ENCODE measurements at regions not wholly inside any gene's neighbourhood (a gene's known extent, or its start where the extent isn't known, plus 50 kb on each side); places are given as distances from the start of the nearest gene placed in this dataset.

DNA sequence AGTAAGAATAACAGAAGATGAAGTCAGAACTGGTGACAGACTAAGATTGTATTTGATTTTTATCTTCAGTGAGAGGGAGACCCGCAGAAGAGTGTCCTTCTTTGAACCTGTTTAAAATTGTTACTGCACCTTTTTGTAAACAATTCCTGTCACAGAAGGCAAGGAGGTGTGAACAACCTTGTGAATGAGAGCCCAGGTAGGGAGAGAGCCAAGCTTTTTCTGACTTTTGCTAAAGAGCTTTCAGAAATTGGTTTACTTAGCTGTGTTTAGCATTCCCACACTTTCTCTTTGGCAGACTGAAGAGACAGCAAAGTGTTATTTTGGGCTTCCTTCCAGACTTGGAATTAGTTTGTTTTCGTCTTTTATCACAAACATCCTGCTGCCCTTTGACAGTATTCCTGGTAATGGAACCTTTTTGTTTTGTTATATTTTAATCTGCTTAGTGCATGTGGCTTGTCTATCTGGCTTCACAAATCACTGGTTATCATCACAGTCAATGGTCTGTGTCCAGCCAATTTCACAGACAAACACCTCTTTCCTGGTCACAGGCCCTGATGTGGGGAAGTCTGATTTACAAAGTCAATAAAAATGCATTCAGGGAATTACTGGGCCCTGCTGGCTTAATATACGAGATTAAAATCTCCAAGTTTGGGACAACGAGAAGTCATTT lies 85.7 kb upstream of the HS3ST2 start:
- TF ChIP-seq, protein P1, sequence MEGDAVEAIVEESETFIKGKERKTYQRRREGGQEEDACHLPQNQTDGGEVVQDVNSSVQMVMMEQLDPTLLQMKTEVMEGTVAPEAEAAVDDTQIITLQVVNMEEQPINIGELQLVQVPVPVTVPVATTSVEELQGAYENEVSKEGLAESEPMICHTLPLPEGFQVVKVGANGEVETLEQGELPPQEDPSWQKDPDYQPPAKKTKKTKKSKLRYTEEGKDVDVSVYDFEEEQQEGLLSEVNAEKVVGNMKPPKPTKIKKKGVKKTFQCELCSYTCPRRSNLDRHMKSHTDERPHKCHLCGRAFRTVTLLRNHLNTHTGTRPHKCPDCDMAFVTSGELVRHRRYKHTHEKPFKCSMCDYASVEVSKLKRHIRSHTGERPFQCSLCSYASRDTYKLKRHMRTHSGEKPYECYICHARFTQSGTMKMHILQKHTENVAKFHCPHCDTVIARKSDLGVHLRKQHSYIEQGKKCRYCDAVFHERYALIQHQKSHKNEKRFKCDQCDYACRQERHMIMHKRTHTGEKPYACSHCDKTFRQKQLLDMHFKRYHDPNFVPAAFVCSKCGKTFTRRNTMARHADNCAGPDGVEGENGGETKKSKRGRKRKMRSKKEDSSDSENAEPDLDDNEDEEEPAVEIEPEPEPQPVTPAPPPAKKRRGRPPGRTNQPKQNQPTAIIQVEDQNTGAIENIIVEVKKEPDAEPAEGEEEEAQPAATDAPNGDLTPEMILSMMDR (IDR thresholded peaks at IDR 0.05; ENCODE audit: poor library complexity): no peak
- TF ChIP-seq EZH2phosphoT487 (IDR thresholded peaks at IDR 0.05; ENCODE audit: low read depth, severe bottlenecking, unreplicated experiment) (no peak), EZH2 (IDR thresholded peaks at IDR 0.05; ENCODE audit: borderline replicate concordance) (no peak)

Data from hepatocyte (in vitro differentiated cells).